Activated CD4-positive, alpha-beta T cell treated with anti-CD3 and anti-CD28 coated beads for 48 hours (primary cell): ENCODE measurements at regions not wholly inside any gene's neighbourhood (a gene's known extent, or its start where the extent isn't known, plus 50 kb on each side); places are given as distances from the start of the nearest gene placed in this dataset.
"Not testable (repeated sequence)": the region's sequence is repeated elsewhere in the genome, so short reads cannot be mapped to it uniquely, and the experiment has no call there.

Experiments used
- DNase-seq: peaks from one replicate; pipeline ENCODE4 v3.0.0-alpha.2; 2020

DNA sequence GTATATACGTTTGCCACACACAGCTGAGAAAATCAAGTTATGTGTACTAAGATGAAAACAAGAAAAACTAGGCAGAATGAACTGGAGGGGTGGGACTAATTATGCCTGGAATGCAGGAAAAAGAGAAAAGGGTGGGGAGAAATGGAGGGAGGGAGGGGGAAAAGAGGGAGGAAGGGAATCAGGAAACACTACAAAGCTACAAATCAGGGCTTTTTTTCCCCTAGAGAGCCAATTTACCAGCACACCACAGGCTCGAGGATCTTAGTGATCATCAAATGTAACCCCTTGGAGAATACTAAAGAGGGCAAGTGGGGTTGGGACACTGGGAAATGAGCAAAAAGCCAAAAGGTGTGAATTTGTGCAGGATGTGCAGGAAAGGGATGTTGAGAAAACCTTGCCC, 451.9 kb downstream of the SMARCA1 start:
- no peak for DNase-seq

DNA sequence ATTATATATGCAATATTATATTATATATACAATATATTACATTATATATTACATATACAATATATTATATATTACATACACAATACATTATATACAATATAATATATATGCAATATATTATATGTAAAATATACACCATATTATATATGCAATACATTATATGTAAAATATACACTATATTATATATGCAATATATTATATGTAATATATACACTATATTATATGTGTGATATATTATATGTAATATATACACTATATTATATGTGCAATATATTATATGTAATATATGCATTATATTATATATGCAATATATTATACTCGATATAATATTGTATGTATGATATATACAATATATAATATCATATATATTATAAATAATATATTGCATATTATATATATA, 457.4 kb downstream of the SMARCA1 start:
- DNase-seq: no peak

DNA sequence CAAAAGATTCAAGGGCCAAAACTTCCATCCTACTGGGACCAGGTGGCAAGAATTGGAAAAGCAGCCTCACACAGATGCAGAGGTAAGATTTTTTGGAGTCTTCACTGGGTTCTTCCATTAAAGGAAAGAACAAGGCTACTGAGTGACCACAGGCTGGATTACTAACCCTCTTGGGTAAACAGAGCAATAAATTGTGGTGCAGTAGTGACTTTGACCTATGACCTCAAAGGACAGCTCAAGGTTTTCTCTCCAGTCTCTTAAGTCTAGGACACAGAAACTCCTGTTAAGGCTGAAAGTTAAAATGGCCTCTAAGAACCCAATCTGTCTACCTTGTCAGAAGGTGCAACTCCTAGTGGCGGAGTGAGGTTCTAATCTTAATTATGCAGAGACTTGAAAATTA, 464.9 kb downstream of the SMARCA1 start:
- no peak for DNase-seq

DNA sequence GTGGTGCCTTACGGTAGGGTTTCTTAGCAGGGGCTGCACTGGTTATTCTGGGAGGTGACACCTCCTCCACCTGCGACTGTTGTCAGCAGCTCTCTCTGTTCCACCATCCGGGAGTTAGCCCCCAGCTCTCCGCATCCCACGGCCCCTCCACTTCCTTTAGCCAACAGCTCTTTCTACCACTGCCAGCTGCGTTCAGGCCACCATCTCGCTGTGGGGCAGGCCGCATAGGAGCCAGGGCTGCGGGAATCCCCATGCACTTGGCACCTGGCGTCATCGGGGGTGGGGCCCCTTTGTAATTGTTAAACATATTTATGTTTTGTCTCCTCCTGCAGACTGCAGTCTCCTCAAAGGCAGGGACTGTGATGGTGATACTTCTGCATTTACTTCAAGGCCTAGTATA, 480.2 kb downstream of the SMARCA1 start:
- DNase-seq: no peak

DNA sequence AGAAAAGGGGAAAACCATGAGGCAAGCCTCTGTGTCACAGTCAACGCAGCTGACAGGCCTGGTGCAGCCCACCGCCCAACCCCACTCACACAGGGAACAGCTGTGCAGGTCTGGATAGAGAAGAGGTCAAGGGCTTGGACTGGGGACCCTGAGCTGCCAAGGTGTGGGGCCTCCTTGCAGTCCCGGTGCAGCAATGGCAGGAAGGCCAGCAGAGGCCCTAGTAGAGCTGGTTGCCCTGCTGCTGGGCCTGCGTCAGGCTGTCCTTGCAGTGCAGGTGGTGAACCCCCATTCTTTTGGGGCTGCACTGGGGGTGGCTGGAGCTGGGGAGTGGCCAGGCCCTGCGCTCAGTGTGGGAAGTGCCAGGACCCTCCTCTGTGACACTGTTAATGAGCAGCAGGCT, 482.0 kb downstream of the SMARCA1 start:
- no peak for DNase-seq

DNA sequence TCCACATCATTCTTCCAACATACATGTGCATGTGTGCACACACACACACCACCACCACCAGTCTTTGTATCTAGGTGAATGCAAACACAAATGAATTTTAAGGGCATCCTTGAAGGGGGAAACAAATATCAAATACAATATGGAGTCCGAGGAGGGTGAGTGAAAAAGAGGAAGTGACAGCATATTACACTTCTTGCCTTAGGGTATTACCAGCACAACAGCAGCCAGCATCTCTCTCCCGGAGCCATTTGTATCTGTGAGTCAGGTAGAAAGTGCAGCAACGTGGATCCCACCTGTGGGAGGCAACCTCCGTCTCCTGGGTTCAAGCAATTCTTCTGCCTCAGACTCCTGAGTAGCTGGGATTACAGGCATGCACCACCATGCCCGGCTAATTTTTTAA, 483.2 kb downstream of the SMARCA1 start:
- no peak for DNase-seq

DNA sequence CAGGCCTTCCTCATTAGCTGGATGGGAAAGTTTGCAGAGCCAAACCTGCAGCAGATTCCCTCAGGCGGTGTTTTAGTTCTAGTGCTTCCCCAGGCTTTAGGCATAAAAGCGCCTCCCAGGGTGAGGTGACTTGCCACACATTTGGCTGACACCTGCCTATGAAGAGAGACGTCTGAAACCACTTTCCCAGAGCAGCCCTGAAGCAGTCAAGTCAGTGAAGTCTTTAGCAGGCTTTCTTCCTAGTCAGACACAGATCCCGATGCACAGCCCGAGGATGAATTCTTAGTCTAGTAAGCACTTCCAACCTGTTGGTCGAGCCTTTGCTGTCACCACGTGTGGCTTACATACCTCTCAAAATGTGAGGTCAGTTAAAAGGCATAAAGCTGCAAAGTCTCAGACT, 484.1 kb downstream of the SMARCA1 start:
- DNase-seq: no peak

DNA sequence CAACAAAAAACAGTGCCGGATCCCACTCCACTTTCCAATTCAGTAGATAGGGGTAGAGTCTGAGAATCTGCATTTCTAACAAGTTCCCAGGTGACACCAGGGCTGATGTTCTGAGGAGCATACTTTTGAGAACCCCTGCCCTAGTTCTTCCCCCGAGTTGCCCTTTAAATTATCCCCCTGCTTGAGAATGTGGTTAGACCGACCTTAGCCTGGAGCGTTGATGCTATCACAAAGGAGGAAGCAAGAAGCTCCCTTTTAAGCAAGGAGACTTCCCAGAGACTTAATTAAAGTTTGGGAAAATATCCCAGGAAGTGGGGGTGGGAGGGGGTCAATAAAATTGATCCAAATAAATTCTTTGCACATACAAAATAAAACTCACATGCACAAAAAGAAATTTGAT, 485.9 kb downstream of the SMARCA1 start:
- DNase-seq: no peak

DNA sequence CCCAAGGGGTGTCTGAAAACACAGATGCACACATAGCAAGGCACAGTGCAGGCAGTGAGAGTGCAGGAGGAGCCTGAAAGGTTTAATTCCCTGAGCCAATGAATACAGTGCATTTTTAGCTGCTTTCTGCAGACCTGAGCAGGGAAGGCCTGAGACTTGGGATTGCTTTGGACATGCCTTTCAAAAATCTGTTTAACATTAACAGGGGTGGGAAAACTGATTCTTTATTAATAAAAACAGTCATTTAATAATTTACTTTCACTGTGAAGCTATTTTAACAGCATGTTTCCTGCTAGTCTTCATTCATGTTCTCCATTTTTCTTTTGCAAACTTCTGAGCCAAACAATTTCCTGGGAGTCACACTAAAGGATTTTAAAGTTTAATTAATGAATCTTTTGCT, 488.1 kb downstream of the SMARCA1 start:
- no peak for DNase-seq

DNA sequence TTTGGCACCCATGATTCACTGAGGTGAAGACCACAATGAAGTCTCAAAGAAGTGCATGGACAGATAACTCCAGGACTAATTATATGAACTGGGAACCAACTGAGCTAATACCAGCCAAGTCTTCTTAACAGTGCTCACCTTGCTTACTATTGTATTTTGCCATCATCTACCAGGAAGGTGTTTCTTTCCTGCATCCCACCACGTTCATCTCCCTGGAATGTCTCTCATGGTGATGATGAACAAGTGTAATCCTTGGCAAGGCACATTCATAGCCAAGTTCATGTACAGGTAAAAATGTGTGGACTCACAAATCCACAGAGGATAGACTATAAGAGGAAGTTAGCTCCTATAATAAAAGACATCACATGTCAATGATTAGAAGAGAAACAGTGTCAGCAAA, 489.1 kb downstream of the SMARCA1 start:
- DNase-seq: no peak

DNA sequence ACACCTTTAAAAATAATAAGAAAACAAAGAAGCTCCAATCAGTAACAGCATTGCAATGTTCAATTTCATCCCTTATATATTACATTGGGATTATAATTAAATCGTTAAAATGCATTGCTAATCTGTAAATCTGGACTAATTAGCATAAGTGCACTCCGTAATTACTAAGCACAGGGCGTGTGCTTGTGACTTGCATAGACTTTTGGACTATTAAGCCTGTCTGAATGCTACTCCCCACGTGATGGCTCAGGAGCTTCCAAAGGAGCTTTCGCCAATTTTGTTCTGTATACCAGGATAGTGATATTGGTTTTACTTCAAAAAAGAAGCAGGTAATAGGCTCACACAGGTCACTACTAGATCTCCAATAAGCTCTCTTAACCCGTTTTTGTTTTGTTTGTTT, 497.1 kb downstream of the SMARCA1 start:
- DNase-seq: no peak

DNA sequence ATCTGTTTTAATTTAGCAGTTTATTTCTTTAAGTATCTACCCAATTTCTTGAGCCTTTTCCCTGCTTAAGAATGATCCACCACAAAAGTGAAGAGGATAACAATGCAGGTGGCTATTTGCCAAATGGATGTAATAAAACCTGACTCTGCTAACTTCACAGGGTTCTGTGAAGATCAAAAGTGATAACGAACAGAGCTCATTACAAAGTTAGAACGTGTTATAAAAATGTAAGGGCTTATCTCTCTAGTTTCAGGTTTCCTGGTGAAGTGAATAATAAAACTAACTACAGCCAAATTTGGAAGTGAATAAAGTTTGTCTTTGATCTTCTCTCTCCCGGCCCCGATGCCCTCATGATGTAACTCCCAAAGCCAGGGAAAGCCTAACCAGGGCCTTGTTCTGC, 497.9 kb downstream of the SMARCA1 start:
- no peak for DNase-seq

DNA sequence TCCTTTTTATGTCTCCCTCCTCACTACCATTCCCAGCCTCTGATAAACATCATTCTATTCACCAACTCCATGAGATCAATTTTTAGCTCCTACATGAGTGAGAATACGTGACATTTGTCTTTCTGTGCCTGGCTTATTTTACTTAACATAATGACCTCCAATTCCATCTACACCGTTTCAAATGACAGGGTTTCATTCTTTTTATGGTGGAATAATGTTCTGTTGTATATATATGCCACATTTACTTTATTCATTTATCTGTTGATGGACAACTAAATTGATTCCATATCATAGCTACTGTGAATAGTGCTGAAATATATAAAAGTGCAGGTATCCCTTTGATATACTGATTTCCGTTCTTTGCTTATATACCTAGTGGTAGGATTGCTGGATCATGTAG, 503.9 kb downstream of the SMARCA1 start:
- DNase-seq: no peak

DNA sequence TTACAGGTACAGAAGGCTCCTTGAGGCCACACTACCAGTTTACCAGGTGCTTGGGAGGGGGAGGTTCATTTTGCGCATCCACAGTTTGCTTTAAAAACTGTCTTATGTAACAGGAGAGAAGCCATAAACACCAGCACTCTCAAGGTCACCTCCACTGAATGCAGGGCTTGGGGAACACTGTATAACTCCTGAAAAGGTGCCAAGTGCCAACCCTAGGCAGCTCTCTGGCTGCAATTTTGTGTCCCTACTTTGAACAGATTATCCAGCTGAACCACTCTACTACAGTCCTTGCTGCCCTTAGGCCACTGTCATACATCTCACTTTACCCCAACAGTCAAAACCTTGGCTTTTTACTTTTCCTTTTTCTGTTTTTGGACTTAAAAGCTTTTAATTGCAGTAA, 507.9 kb downstream of the SMARCA1 start:
- DNase-seq: no peak

DNA sequence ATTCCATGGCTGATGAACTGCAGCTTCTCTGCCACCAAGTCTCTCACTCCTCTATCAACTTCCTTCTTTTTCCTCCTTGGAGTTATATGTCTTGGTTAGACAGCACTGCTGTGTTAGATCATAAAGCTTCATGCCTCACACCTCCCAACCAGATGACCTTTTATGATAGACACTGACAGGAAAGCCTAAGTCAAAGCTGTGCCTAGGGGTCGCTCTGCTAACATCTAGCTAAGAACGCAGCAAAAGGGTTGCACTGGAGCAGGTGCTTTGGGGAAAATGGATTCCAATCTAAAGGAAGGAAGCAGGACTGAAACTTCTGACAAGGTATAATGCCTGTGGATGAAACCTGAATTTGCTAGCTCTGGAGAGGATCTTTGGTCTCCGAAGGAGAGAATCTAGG, 509.7 kb downstream of the SMARCA1 start:
- no peak for DNase-seq

DNA sequence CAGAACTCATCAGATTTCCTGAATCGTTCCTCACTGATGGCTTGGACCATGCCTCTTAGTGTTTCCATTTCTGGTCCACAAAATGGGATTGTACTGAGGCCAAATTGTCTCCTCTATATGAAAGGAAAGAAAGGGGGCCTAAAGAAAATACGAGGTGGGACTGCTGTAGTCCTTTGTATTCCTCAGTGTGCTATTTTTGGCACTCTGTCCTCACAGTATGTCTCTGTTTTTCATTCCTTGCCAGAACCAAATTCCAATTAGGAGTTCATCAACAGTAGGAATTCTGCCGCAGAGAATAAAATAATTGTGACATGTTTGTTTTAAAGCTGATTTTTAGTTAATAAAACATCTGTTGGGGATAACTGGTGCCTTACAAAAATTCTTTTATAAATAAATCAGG, 515.7 kb downstream of the SMARCA1 start:
- DNase-seq: no peak

DNA sequence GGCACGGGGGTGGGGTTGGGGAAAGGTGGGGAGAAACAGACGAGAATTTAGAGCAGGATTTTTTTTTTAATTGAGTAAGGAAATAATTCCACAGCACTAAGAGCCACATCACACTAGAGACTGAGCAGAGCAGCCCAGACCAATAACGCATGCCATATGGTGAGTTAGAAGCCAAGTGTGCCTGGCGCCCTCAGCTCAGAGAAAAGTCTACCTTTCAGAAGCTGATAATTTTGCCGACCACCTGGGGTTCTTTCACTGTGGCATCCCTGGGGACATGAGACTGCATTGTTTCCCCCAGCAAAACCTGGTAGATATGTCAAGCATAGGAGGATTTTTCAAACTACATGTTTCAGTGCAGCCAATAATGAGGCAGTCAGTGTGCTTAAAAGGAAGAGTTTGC, 516.8 kb downstream of the SMARCA1 start:
- DNase-seq: no peak

DNA sequence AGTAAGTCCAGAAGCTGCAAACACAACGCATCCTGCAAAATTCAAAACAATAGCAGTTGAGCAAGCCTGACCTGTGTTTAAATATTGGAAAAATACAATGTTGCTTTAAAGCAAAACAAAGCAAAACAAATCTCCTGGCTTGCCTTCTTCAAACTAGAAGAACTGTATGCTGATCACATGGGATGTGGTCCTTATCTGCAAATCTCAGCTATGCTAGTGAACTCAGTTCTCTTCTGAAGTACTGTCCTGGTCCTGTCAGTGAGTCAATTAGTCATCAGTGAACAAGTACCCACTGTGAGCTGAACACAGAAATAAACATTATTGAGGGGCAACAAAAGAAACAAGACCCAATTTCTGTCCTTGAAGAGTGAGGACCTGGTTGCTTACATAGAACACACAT, 522.5 kb downstream of the SMARCA1 start:
- no peak for DNase-seq

DNA sequence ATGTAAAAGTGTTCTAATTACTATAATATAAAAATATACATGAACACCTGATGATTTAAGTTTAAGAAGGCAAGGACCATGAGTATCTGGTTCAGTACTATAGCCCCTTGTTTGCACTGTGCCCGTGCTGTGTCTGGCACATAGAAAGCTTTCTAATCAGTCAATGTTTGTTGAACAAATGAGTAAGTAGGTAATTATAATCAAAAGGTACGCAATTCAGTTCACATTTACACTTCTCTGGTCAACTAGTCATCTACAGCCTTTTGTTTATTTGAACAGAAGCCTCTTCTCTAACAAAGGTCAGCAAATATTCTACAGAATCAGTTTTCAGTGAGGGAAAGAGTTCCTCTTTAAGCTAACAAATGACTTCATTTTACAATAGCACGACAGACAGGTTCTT, 523.3 kb downstream of the SMARCA1 start:
- no peak for DNase-seq

DNA sequence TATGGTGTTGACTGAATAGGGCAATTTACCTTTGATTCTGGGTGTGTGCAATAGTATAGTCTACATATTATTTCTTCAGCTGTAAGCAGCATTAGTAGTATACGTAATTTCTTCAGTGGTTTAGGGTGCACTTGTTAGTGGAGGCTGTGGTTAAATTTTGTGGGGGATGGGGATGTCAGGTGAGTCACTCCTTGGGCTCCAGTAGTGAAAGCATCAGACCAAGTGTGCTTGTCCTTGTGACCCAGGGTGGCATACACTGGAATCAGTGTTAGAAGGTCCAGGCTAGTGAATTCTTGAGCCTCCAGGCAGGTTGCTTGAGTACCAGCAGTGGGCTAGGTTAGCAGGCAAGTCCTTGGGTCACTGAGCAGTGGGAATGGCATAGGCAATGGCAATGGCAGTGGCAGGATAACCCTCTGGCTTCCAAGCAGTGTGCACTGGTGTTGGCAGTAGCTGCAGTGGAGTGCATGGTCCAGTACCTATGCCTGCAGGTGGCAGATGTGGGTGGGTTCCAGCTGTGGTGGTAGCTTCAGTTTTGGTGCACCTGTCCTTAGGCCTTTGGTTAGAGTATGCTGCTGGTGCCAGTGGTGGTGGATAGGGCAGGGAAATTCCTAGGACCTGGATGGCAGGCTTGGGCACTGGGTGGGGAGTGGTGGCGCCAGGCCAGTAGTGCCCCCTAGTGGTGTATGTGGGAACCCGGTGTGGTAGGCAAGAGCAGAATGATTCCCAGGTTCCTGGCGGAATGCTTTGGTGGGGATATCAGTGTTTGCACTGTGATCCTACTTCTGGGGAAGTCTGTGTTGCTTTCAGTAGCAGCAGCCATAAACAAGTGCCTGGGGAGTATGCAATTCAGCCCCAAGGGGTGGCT, 531.0 kb downstream of the SMARCA1 start:
- no peak for DNase-seq

DNA sequence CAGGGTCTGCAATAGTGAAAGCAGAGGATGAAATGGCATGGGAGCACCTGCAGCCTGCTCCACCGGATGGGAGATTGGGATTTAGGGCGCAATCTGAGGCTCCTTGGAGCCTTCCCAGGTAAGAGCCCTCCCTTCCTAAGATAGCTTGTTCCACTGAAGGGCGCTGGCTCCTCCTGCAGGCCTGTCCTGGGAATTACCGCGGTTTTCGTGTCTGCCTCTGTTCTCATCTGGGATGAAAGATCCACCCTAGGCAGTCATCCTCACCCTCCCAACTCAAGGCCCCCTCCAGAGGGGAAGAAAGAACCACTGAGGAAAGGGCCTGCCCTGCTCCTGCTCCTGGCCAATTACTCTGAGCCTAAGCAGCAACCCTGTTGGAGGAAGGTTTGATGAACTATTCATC, 547.5 kb downstream of the SMARCA1 start:
- DNase-seq: peak; percentile 38

DNA sequence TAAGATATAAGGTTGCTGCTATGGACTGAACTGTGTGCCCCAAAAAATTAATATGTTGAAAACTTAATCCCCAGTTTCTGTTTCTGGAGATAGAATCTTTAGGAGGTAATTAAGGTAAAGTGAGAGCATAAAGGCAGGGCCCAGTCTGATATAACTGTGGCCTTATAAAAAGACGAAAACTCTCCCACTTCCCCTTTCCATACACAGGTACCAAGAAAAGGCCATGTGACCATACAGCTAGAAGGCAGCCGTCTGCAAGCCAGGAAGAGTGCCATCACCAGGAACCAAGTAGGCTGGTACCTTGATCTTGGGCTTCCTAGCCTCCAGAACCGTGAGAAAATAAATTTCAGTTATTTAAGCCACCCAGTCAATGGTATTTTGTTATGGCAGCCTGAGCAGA, 550.3 kb downstream of the SMARCA1 start:
- no peak for DNase-seq

DNA sequence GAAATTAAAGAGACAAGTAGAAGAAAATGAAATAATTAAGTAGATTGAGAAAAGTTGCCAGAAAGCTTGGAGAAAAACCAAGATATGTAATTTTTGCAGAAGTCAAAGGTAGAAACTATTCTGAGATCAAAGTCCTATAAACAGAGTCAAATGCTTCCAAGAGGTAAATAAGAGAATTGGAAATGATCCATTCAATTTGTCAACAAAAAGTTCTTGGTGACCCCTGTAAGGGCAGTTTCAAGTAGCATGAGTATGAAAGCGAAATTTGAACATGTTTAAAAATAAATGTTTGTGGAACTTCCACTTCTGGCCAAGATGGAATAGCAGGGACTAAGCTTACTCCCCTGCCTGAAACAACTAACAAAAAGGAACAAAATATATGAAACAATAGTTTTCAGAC, 562.0 kb downstream of the SMARCA1 start:
- no peak for DNase-seq

DNA sequence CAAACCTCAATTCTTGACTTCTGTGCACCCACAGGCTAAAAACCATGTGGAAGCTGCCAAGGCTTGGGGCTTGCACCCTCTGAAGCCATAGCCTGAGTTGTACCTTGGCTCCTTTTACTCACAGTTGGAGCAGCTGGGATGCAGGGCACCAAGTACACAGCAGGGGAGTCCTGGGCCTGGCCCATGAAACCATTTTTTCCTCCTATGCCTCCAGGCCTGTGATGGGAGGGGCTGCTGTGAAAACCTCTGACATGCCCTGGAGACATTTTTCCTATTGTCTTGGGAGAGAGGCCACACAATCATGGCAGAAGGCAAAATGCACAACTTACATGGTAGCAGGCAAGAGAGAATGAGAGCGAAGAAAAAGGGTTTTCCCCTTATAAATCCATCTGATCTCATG, 568.6 kb downstream of the SMARCA1 start:
- not testable (repeated sequence) for DNase-seq

DNA sequence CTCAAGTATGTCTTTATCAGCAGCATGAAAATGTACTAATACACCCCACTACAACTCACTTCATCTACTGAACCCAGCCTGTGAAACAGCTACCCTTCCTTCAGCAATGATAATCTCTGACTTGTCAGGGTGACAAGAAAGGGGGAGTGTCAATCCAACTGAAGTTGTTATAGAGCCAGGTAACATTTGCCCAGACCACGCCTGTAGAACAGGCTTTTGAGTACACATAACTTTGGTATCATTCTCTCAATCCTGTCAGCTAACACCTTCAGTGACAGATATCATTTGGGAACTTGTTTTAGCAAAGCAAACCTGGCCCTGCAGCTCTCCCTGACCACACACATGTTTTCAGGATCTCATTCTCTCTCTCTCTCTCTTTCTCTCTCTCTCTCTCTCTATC, 592.2 kb downstream of the SMARCA1 start:
- DNase-seq: no peak
